ENCODE measurements at regions not wholly inside any gene's neighbourhood (a gene's known extent, or its start where the extent isn't known, plus 50 kb on each side); places are given as distances from the start of the nearest gene placed in this dataset.

GRCh38 chr2:234187646-234188174 lies 137.2 kb downstream of the SPP2 start:
- Histone ChIP-seq H3K9me3 (ENCODE audit: control insufficient read depth, insufficient read depth, low read length) (no peaks in the 10 kb centered on the region), H3K27ac (ENCODE audit: low read depth, low read length) (no peak overlapping the region), H3K4me2 (ENCODE audit: low read length) (no peak overlapping the region), H3K36me3 (ENCODE audit: control insufficient read depth, low read length) (no peaks in the 10 kb centered on the region), H3K79me2 (ENCODE audit: control insufficient read depth, low read length) (no peaks in the 10 kb centered on the region), H3K9me2 (replicated peaks; ENCODE audit: control insufficient read depth, low read length) (no peaks in the 10 kb centered on the region), H3K27me3 (ENCODE audit: control insufficient read depth, low read length) (no peaks in the 10 kb centered on the region), H3K4me3 (ENCODE audit: low read length) (no peak overlapping the region), H3F3A (ENCODE audit: control insufficient read depth, insufficient read depth) (no peaks in the 10 kb centered on the region), H4K20me1 (ENCODE audit: control insufficient read depth, insufficient read depth, low read depth, low read length) (no peaks in the 10 kb centered on the region), H3K4me1 (ENCODE audit: control insufficient read depth, low read length) (no peaks in the 10 kb centered on the region)
- TF ChIP-seq EZH2phosphoT487 (IDR thresholded peaks at IDR 0.05; ENCODE audit: borderline replicate concordance, low read length) (no peak), CTCF (IDR thresholded peaks at IDR 0.05; ENCODE audit: low read depth, low read length, poor library complexity, severe bottlenecking) (no peak)

GRCh38 chr2:234181121-234181520 lies 130.6 kb downstream of the SPP2 start:
- no peaks in the 10 kb centered on the region for H3K79me2 ChIP-seq (ENCODE audit: control insufficient read depth, low read length)
- H3K9me3 ChIP-seq (ENCODE audit: control insufficient read depth, insufficient read depth, low read length) = no peaks in the 10 kb centered on the region
- H3K9me2 ChIP-seq (replicated peaks; ENCODE audit: control insufficient read depth, low read length) = no peaks in the 10 kb centered on the region
- no peak overlapping the region for H3K4me2 ChIP-seq (ENCODE audit: low read length)
- H3K4me1 ChIP-seq (ENCODE audit: control insufficient read depth, low read length) = no peaks in the 10 kb centered on the region
- no peaks in the 10 kb centered on the region for H4K20me1 ChIP-seq (ENCODE audit: control insufficient read depth, insufficient read depth, low read depth, low read length)
- TF ChIP-seq EZH2phosphoT487 (IDR thresholded peaks at IDR 0.05; ENCODE audit: borderline replicate concordance, low read length) (no peak), CTCF (IDR thresholded peaks at IDR 0.05; ENCODE audit: low read depth, low read length, poor library complexity, severe bottlenecking) (no peak)
- H3K27me3 ChIP-seq (ENCODE audit: control insufficient read depth, low read length) = no peaks in the 10 kb centered on the region
- H3K27ac ChIP-seq (ENCODE audit: low read depth, low read length) = no peak overlapping the region
- no peaks in the 10 kb centered on the region for H3K36me3 ChIP-seq (ENCODE audit: control insufficient read depth, low read length)
- no peak overlapping the region for H3K4me3 ChIP-seq (ENCODE audit: low read length)
- no peaks in the 10 kb centered on the region for H3F3A ChIP-seq (ENCODE audit: control insufficient read depth, insufficient read depth)

- Histone ChIP-seq H3F3A (ENCODE audit: control insufficient read depth, insufficient read depth) (no peaks in the 10 kb centered on the region), H3K27me3 (ENCODE audit: control insufficient read depth, low read length) (no peaks in the 10 kb centered on the region), H3K4me3 (ENCODE audit: low read length) (no peak overlapping the region), H3K36me3 (ENCODE audit: control insufficient read depth, low read length) (no peaks in the 10 kb centered on the region), H3K9me3 (ENCODE audit: control insufficient read depth, insufficient read depth, low read length) (no peaks in the 10 kb centered on the region), H4K20me1 (ENCODE audit: control insufficient read depth, insufficient read depth, low read depth, low read length) (no peaks in the 10 kb centered on the region), H3K4me2 (ENCODE audit: low read length) (no peak overlapping the region), H3K4me1 (ENCODE audit: control insufficient read depth, low read length) (no peaks in the 10 kb centered on the region), H3K9me2 (replicated peaks; ENCODE audit: control insufficient read depth, low read length) (no peaks in the 10 kb centered on the region), H3K27ac (ENCODE audit: low read depth, low read length) (no peak overlapping the region), H3K79me2 (ENCODE audit: control insufficient read depth, low read length) (no peaks in the 10 kb centered on the region)
- TF ChIP-seq CTCF (IDR thresholded peaks at IDR 0.05; ENCODE audit: low read depth, low read length, poor library complexity, severe bottlenecking) (no peak), EZH2phosphoT487 (IDR thresholded peaks at IDR 0.05; ENCODE audit: borderline replicate concordance, low read length) (no peak)
These were observed 128.5 kb downstream of the SPP2 start for GRCh38 chr2:234179031-234179363.
